AG09309 (cell line): ENCODE measurements at regions not wholly inside any gene's neighbourhood (a gene's known extent, or its start where the extent isn't known, plus 50 kb on each side); places are given as distances from the start of the nearest gene placed in this dataset.

ENCODE experiments used
- DNase-seq: peaks from one replicate; pipeline ENCODE4 v3.0.0-alpha.2; 2010; ENCODE audit warnings: low read depth
- H3K4me3 ChIP-seq: 2 replicates; pipeline ENCODE4 v1.5.1; 2011; ENCODE audit warnings: mild to moderate bottlenecking, low read depth, low read length, moderate library complexity; ENCODE audit not compliant: control insufficient read depth
- TF ChIP-seq, protein P1 (sequence below): IDR thresholded peaks from 2 replicates; pipeline ENCODE4 v1.5.1; 2011; ENCODE audit warnings: mild to moderate bottlenecking, low read depth, low read length, inconsistent platforms; ENCODE audit not compliant: insufficient read depth, control insufficient read depth; ENCODE audit errors: missing control alignments

DNA sequence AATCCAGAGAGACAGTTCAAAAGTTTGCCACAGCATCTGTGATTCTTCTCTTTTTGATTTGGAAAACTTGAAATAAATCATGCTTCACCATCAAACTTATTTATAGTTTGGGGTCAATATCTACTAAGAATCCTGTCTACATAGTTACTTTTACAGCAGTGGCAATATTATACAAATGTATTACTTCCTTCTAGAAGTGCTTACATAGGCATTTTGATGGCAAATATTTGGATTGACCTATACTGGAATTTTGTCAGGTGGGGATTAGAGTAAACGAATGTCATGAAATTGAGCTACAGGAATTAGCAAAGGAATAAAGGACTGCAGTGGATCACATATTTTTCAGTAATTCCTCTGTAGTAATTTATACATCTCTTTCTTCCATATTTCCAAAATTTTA lies 1885.5 kb upstream of the ADGRL3 start:
- no peak overlapping the region for H3K4me3 ChIP-seq
- DNase-seq = no peak
- TF ChIP-seq, protein P1, sequence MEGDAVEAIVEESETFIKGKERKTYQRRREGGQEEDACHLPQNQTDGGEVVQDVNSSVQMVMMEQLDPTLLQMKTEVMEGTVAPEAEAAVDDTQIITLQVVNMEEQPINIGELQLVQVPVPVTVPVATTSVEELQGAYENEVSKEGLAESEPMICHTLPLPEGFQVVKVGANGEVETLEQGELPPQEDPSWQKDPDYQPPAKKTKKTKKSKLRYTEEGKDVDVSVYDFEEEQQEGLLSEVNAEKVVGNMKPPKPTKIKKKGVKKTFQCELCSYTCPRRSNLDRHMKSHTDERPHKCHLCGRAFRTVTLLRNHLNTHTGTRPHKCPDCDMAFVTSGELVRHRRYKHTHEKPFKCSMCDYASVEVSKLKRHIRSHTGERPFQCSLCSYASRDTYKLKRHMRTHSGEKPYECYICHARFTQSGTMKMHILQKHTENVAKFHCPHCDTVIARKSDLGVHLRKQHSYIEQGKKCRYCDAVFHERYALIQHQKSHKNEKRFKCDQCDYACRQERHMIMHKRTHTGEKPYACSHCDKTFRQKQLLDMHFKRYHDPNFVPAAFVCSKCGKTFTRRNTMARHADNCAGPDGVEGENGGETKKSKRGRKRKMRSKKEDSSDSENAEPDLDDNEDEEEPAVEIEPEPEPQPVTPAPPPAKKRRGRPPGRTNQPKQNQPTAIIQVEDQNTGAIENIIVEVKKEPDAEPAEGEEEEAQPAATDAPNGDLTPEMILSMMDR = no peak

DNA sequence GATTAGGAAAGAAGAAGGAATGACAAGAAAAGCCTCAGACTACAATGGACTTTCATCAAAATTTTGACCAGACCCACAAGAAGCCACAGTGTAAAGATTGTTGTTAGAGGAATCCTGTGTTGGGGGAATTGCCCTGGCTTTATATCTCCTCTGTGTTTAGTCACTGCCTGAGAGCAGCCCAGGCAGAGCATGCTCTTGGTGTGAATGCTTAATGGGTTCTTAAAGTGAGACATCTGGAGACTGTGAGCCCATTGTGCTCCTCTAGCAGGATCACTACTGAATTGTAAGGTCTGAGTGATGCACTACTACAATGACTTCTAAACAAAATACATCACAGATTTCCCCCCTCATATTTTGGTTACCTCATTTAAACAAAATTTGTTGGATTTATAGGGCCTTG lies 1860.5 kb upstream of the ADGRL3 start:
- TF ChIP-seq, protein P1 = no peak
- no peak overlapping the region for H3K4me3 ChIP-seq
- DNase-seq = no peak

DNA sequence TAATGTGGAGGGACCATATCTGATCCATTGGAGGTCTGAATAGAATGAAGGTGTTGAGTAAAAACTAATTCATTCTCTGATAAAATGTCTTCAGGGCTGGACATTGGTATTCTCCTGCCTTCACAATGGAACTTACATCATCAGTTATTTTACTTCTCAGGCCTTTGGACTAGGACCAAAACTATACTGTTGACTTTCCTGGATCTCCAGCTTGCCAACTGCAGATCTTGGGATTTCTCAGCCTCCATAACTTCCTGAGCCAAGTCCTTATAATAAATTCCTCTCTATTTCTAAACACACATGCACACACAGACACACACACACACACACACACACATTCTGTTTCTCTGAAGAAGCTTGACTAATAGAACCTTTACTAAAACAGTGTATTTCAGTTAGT lies 1858.6 kb upstream of the ADGRL3 start:
- no peak overlapping the region for H3K4me3 ChIP-seq
- no peak for DNase-seq
- TF ChIP-seq, protein P1 = no peak

DNA sequence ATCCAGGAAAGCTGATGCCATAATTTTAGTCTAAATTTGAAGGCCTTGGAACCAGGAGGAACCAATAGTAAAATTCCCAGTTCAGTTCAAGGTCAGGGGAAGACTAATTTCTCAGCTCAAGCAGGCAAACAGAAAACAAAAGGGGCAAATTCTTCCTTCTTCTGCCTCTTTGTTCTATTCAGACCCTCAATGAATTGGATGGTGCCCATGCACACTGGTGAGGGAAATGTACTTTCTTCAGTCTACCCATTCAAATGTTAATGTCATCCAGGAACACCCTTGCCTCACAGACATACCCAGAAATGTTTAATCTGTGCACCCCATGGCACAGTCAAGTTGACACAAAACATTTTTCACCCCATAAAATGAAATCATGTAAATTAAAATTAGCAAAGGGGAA lies 1851.2 kb upstream of the ADGRL3 start:
- no peak overlapping the region for H3K4me3 ChIP-seq
- TF ChIP-seq, protein P1 = no peak
- no peak for DNase-seq

DNA sequence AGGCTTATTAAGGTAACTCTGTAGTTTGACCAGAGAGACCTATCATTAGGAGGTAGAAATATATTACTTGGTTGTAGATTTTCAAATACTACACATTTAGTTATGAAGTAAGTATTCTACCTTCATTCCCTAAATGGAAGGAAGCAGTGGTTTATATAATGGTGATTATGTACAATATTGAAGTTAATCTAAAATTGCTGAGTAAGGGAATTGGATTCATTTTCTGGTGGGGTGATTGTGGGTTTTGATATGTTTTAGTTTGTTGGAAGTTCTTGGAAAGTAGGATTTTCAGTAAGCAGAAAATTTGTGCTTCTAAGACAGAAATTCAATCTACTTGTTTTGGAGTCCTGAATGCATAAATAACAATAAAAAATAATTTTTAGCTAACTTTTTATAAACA lies 1830.9 kb upstream of the ADGRL3 start:
- no peak for DNase-seq
- TF ChIP-seq, protein P1 = no peak

DNA sequence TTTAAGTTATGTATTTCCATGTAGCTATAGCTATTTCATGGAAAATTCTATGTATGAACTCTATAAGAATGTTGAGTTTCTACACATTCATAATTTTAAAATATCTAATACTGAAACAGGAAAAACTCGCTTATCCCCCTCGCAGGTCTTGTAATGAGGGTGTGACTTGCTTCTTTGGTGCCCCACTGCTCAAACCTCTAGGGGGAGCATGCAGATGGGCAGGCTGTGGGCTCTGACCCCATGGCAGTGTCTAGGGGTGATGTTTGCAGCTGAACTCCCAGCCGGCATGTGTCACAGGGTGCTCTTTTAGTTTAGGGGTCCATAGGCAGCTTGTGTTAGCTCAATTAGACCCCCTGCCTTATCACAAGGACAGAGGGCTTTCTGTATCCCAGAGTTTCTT lies 1825.7 kb upstream of the ADGRL3 start:
- TF ChIP-seq, protein P1 = no peak
- no peak for DNase-seq

More for the DNA sequence above, 1830.9 kb upstream of the ADGRL3 start:
- no peak overlapping the region for H3K4me3 ChIP-seq

DNA sequence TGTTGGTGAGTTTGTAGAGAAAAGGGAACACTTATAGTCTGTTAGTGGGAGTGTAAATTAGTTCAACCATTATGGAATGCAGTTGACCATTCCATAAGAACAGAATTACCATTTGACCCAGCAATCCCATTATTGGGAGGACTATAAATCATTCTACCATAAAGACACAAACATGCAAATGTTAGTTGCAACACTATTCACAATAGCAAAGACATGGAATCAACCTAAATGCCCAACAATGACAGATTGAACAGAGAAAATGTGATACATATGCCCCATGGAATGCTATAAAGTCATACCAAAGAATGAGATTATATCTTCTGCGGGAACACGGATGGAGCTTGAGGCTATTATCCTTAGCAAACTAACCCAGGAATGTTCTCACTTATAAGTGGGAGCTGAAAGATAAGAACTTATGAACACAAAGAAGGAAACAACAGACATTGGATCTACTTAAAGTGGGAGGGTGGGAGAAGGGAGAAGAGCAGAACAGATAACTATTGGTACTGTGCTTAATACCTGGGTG lies 1819.2 kb upstream of the ADGRL3 start:
- TF ChIP-seq, protein P1 = no peak
- no peak for DNase-seq
- no peak overlapping the region for H3K4me3 ChIP-seq

More for the DNA sequence above, 1825.7 kb upstream of the ADGRL3 start:
- no peak overlapping the region for H3K4me3 ChIP-seq
